ENCODE measurements at regions not wholly inside any gene's neighbourhood (a gene's known extent, or its start where the extent isn't known, plus 50 kb on each side); places are given as distances from the start of the nearest gene placed in this dataset.

DNA sequence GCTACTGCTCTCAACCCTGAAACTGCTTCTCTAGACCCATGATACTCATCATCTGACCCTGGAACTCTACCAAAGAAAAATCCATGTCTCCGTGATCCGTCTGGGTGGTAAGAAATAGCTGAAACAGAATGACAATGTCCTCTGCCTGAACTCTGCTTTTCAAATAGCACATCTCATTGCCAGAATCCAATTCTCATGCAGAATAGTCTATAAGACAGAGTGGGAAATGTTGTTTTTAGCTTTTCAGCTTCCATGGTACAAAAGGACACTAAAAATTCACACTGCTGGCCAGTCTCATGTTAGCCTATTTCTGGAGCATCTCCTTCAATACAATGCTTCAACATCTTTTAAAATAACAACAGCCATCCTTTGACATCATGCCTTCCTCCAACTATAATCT is 1355.8 kb upstream of the PRMT6 start:
- no TSS peak for BruUV-seq (replicated peaks)
- no peak for ATAC-seq
- ChIA-PET POLR2A (no interaction called here), CTCF (ENCODE audit: low intra/inter-chr PET ratio, low total read pairs) (no interaction called here)
- Histone ChIP-seq H3K4me3 (replicated peaks in 1 of 3; ENCODE audit: insufficient read depth in 1 of 3, low read depth in 2 of 3, low read length in 3 of 3) (no peak overlapping the region), H3K4me1 (ENCODE audit: insufficient read depth, low read length) (no peaks in the 10 kb centered on the region), H2AFZ (ENCODE audit: low read length) (no peak overlapping the region), H3K9me3 (ENCODE audit: low read length) (no peaks in the 10 kb centered on the region), H3K36me3 (replicated peaks in 1 of 2; ENCODE audit: control insufficient read depth in 1 of 2, insufficient read depth in 2 of 2, low read length in 2 of 2) (no peaks in the 10 kb centered on the region), H3K4me2 (ENCODE audit: low read depth, low read length) (no peak overlapping the region), H3K27me3 (ENCODE audit: control insufficient read depth in 1 of 2, insufficient read depth in 2 of 2, low read length in 2 of 2) (no peaks in the 10 kb centered on the region), H4K20me1 (ENCODE audit: insufficient read depth, low read length) (no peaks in the 10 kb centered on the region), H3K79me2 (ENCODE audit: insufficient read depth, low read length) (no peaks in the 10 kb centered on the region), H3K9ac (ENCODE audit: insufficient read depth, low read depth, low read length) (no peak overlapping the region), H3K27ac (ENCODE audit: extremely low read length, insufficient read depth, low read length) (no peak overlapping the region)
- DNase-seq (ENCODE audit: low spot score), result no peak
- 8% methylated on average over 2 of the region's 2 CpGs for WGBS (ENCODE audit: low lambda C conversion rate)
- intact Hi-C loops (cut with micrococcal nuclease; ENCODE audit: unreplicated experiment), result no loop called here
- in situ Hi-C loops (cut with HindIII; ENCODE audit: extremely low pct_ligation_motif_present, low pct_unique_long_range_greater_than_20kb), result no loop called here
- TF ChIP-seq NFYB (CRISPR knock-in tag; IDR thresholded peaks at IDR 0.05) (no peak), ZNF547 (CRISPR knock-in tag; IDR thresholded peaks at IDR 0.05) (no peak), DR1 (CRISPR knock-in tag; IDR thresholded peaks at IDR 0.05) (no peak)
- TF ChIP-seq, protein P1, sequence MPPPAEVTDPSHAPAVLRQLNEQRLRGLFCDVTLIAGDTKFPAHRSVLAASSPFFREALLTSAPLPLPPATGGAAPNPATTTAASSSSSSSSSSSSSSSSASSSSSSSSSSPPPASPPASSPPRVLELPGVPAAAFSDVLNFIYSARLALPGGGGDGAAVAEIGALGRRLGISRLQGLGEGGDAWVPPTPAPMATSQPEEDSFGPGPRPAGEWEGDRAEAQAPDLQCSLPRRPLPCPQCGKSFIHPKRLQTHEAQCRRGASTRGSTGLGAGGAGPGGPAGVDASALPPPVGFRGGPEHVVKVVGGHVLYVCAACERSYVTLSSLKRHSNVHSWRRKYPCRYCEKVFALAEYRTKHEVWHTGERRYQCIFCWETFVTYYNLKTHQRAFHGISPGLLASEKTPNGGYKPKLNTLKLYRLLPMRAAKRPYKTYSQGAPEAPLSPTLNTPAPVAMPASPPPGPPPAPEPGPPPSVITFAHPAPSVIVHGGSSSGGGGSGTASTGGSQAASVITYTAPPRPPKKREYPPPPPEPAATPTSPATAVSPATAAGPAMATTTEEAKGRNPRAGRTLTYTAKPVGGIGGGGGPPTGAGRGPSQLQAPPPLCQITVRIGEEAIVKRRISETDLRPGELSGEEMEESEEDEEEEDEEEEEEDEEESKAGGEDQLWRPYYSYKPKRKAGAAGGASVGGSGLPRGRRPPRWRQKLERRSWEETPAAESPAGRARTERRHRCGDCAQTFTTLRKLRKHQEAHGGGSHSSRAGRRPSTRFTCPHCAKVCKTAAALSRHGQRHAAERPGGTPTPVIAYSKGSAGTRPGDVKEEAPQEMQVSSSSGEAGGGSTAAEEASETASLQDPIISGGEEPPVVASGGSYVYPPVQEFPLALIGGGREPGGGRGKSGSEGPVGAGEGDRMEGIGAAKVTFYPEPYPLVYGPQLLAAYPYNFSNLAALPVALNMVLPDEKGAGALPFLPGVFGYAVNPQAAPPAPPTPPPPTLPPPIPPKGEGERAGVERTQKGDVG (CRISPR knock-in tag; IDR thresholded peaks at IDR 0.05; ENCODE audit: borderline replicate concordance), result no peak
- no peak for FAIRE-seq

DNA sequence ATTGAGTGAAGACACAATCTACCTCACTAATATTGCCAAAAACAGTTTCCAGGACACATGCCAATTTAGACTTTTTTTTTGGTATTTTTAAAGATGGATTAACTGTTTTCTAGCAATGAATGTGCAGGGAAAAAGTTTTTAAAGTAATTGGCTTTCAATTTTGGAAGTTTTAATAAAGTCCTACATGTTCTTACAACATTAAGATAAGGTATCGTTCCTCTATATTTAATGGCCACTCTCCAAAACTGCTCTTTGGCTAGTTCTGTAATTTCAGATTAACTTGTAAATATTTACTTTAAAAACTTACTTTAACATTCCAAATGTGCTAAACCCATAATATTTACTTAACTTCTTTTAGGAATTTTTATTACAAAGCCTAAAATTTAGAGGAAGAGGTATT is 1332.2 kb upstream of the PRMT6 start:
- ATAC-seq (no peak), DNase-seq (ENCODE audit: low spot score) (no peak), FAIRE-seq (no peak)
- ChIA-PET POLR2A (no interaction called here), CTCF (ENCODE audit: low intra/inter-chr PET ratio, low total read pairs) (no interaction called here)
- intact Hi-C loops (cut with micrococcal nuclease; ENCODE audit: unreplicated experiment) (no loop called here), in situ Hi-C loops (cut with HindIII; ENCODE audit: extremely low pct_ligation_motif_present, low pct_unique_long_range_greater_than_20kb) (no loop called here)
- no peak overlapping the region for H3K4me2 ChIP-seq (ENCODE audit: low read depth, low read length)
- no TSS peak for BruUV-seq (replicated peaks)
- H3K4me3 ChIP-seq (replicated peaks in 1 of 3; ENCODE audit: insufficient read depth in 1 of 3, low read depth in 2 of 3, low read length in 3 of 3), result no peak overlapping the region
- no peaks in the 10 kb centered on the region for H3K36me3 ChIP-seq (replicated peaks in 1 of 2; ENCODE audit: control insufficient read depth in 1 of 2, insufficient read depth in 2 of 2, low read length in 2 of 2)
- no peaks in the 10 kb centered on the region for H3K4me1 ChIP-seq (ENCODE audit: insufficient read depth, low read length)
- H2AFZ ChIP-seq (ENCODE audit: low read length), result no peak overlapping the region
- no peaks in the 10 kb centered on the region for H4K20me1 ChIP-seq (ENCODE audit: insufficient read depth, low read length)
- H3K27ac ChIP-seq (ENCODE audit: extremely low read length, insufficient read depth, low read length), result no peak overlapping the region
- no peaks in the 10 kb centered on the region; a peak in 1 of 5 replicates for H3K27me3 ChIP-seq (ENCODE audit: control insufficient read depth in 1 of 2, insufficient read depth in 2 of 2, low read length in 2 of 2)
- 0% methylated on average over 1 of the region's 1 CpG for WGBS (ENCODE audit: low lambda C conversion rate)
- no peaks in the 10 kb centered on the region for H3K79me2 ChIP-seq (ENCODE audit: insufficient read depth, low read length)
- H3K9ac ChIP-seq (ENCODE audit: insufficient read depth, low read depth, low read length), result no peak overlapping the region
- H3K9me3 ChIP-seq (ENCODE audit: low read length), result no peaks in the 10 kb centered on the region
- TF ChIP-seq NFRKB (IDR thresholded peaks at IDR 0.05), result no peak
- TF ChIP-seq, protein P2, sequence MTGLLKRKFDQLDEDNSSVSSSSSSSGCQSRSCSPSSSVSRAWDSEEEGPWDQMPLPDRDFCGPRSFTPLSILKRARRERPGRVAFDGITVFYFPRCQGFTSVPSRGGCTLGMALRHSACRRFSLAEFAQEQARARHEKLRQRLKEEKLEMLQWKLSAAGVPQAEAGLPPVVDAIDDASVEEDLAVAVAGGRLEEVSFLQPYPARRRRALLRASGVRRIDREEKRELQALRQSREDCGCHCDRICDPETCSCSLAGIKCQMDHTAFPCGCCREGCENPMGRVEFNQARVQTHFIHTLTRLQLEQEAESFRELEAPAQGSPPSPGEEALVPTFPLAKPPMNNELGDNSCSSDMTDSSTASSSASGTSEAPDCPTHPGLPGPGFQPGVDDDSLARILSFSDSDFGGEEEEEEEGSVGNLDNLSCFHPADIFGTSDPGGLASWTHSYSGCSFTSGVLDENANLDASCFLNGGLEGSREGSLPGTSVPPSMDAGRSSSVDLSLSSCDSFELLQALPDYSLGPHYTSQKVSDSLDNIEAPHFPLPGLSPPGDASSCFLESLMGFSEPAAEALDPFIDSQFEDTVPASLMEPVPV (CRISPR knock-in tag; IDR thresholded peaks at IDR 0.05), result no peak
- TF ChIP-seq HNRNPH1 (optimal IDR thresholded peaks at IDR 0.05; ENCODE audit: low read depth, low read length), result no peak
- TF ChIP-seq ISX (CRISPR knock-in tag; conservative IDR thresholded peaks at IDR 0.05), result no peak
- TF ChIP-seq SRY (CRISPR knock-in tag; IDR thresholded peaks at IDR 0.05), result no peak
- TF ChIP-seq, protein P3, sequence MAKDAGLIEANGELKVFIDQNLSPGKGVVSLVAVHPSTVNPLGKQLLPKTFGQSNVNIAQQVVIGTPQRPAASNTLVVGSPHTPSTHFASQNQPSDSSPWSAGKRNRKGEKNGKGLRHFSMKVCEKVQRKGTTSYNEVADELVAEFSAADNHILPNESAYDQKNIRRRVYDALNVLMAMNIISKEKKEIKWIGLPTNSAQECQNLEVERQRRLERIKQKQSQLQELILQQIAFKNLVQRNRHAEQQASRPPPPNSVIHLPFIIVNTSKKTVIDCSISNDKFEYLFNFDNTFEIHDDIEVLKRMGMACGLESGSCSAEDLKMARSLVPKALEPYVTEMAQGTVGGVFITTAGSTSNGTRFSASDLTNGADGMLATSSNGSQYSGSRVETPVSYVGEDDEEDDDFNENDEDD (CRISPR knock-in tag; IDR thresholded peaks at IDR 0.05; ENCODE audit: borderline replicate concordance), result no peak
